Pancreas (tissue), 10 donors: ENCODE measurements at regions not wholly inside any gene's neighbourhood (a gene's known extent, or its start where the extent isn't known, plus 50 kb on each side); places are given as distances from the start of the nearest gene placed in this dataset.

ENCODE experiments used
- ATAC-seq, 4 donors: fragments of 200-7000 bp; cut with Tn5 transposase; one replicate each; pipeline versions ENCODE4 v1.8.0 to v1.9.1; 2020; ENCODE audit warnings: mild to moderate bottlenecking in 4 of 4, moderate library complexity in 4 of 4
- DNase-seq, 6 donors: peaks; one replicate each; pipeline ENCODE4 v3.0.0-alpha.2; 2020
- FAIRE-seq: peaks from 2 replicates; lab custom pipeline; 2012; peaks lifted over from hg19 to GRCh38; lab: Jason Lieb, UNC
- H3K27ac ChIP-seq, 4 donors: fragments of 200-600 bp; sonication (generic); 1 replicate in 3 of 4; 2 replicates in 1 of 4; pipeline versions ENCODE4 v1.5.0 to v1.8.0; 2020
- H3K27me3 ChIP-seq, 4 donors: fragments of 200-600 bp; one replicate each; pipeline ENCODE4 v1.8.0; 2021
- H3K36me3 ChIP-seq, 3 donors: fragments of 200-600 bp; sonication (generic) in 1 of 3; one replicate each; pipeline versions ENCODE4 v1.5.0 to v1.8.0; 2020 to 2021
- H3K4me1 ChIP-seq, 3 donors: fragments of 200-600 bp; one replicate each; pipeline ENCODE4 v1.8.0; 2021
- H3K4me3 ChIP-seq, 4 donors: fragments of 200-600 bp; sonication (generic) in 2 of 4; one replicate each; pipeline versions ENCODE4 v1.5.0 to v1.8.0; 2020 to 2021
- H3K9me3 ChIP-seq, 4 donors: fragments of 200-600 bp; one replicate each; pipeline ENCODE4 v1.8.0; 2021
- CTCF ChIP-seq, 4 donors: fragments of 200-600 bp; sonication (generic) in 3 of 4; IDR thresholded peaks; one replicate each; pipeline versions ENCODE4 v1.5.0 to v1.8.0; 2021; ENCODE audit warnings: antibody characterized with exemption in 4 of 4
- WGBS, 2 donors: extraction: QIAGEN DNeasy Blood & Tissue Kit; methylation state at CpG; one replicate each; pipeline ENCODE4 v1.1.7; 2013; 5-methylcytosine and 5-hydroxymethylcytosine counted together
- intact Hi-C, 3 donors: fragments of 100-400 bp; cut with DNase I; formaldehyde crosslinking; loops; one replicate each; pipeline versions ENCODE4 v1.11.1 to v1.14.2; 2022
- donor health status: healthy with polysubstance abuse.
- donor health status: DM: no; HTN: no; CAD: no; lungs with moderate emphysema.
- donor health status: DM: no; HTN: no; CAD: no.
- donor health status: control.
- donor health status: control.
- donor health status: Bipolar disorder and iron deficiency.
- donor health status: DM: yes; HTN: yes; CAD: no.
- donor health status: DM: no; HTN: no; CAD: no.
- donor health status: DM: no; HTN: no; CAD: no.
- donor health status: DM: yes; HTN: yes; CAD: no.

- intact Hi-C loops, result no loop called here
- no peaks in the 10 kb centered on the region for H3K9me3 ChIP-seq
- DNase-seq (no peak), FAIRE-seq (no peak), ATAC-seq (no peak)
- H3K4me3 ChIP-seq, result no peak overlapping the region
- H3K27me3 ChIP-seq, result no peaks in the 10 kb centered on the region
- TF ChIP-seq CTCF (IDR thresholded peaks at IDR 0.05), result no peak
- H3K36me3 ChIP-seq, result no peaks in the 10 kb centered on the region
- no peak overlapping the region for H3K27ac ChIP-seq
- H3K4me1 ChIP-seq, result no peaks in the 10 kb centered on the region
Observed at GRCh38 chr6:14644381-14644780, 526.8 kb downstream of the CD83 start.

GRCh38 chr6:14645221-14645620 lies 527.6 kb downstream of the CD83 start:
- ATAC-seq (no peak), DNase-seq (no peak), FAIRE-seq (no peak)
- no peak overlapping the region for H3K27ac ChIP-seq
- intact Hi-C loops, result no loop called here
- no peaks in the 10 kb centered on the region for H3K4me1 ChIP-seq
- no peak overlapping the region for H3K4me3 ChIP-seq
- H3K9me3 ChIP-seq, result no peaks in the 10 kb centered on the region
- no peak for TF ChIP-seq CTCF (IDR thresholded peaks at IDR 0.05)
- no peaks in the 10 kb centered on the region for H3K36me3 ChIP-seq
- WGBS, 2 donors, result 77 to 78% methylated on average over 5 of the region's 5 CpGs
- no peaks in the 10 kb centered on the region for H3K27me3 ChIP-seq

GRCh38 chr6:14645841-14646240 lies 528.3 kb downstream of the CD83 start:
- TF ChIP-seq CTCF (IDR thresholded peaks at IDR 0.05), result no peak
- Histone ChIP-seq H3K27me3 (no peaks in the 10 kb centered on the region), H3K4me1 (no peaks in the 10 kb centered on the region), H3K9me3 (no peaks in the 10 kb centered on the region), H3K36me3 (no peaks in the 10 kb centered on the region), H3K4me3 (no peak overlapping the region), H3K27ac (no peak overlapping the region)
- DNase-seq (no peak), ATAC-seq (no peak), FAIRE-seq (no peak)
- WGBS, 2 donors, result 92 to 95% methylated on average over 3 of the region's 3 CpGs
- intact Hi-C loops, result no loop called here

- intact Hi-C loops, result no loop called here
Observed at GRCh38 chr6:14646371-14646770, 528.8 kb downstream of the CD83 start.

GRCh38 chr6:14647357-14647756 lies 529.8 kb downstream of the CD83 start:
- FAIRE-seq (no peak), ATAC-seq (no peak), DNase-seq (no peak)
- H3K36me3 ChIP-seq, result no peaks in the 10 kb centered on the region
- no peak overlapping the region for H3K27ac ChIP-seq
- intact Hi-C loops, result no loop called here
- no peaks in the 10 kb centered on the region for H3K27me3 ChIP-seq
- no peaks in the 10 kb centered on the region for H3K9me3 ChIP-seq
- H3K4me1 ChIP-seq, result no peaks in the 10 kb centered on the region
- H3K4me3 ChIP-seq, result no peak overlapping the region
- no peak for TF ChIP-seq CTCF (IDR thresholded peaks at IDR 0.05)
- 74 to 86% methylated on average over 5 to 6 of the region's 6 CpGs for WGBS, 2 donors

More at GRCh38 chr6:14646371-14646770, 528.8 kb downstream of the CD83 start:
- FAIRE-seq, result no peak
- no peaks in the 10 kb centered on the region for H3K4me1 ChIP-seq
- 95 to 97% methylated on average over 1 of the region's 1 CpG for WGBS, 2 donors
- H3K27me3 ChIP-seq, result no peaks in the 10 kb centered on the region
- no peaks in the 10 kb centered on the region for H3K9me3 ChIP-seq
- no peak overlapping the region for H3K4me3 ChIP-seq
- H3K36me3 ChIP-seq, result no peaks in the 10 kb centered on the region
- ATAC-seq, result no peak
- no peak for DNase-seq
- H3K27ac ChIP-seq, result no peak overlapping the region
- TF ChIP-seq CTCF (IDR thresholded peaks at IDR 0.05), result no peak
